ENCODE measurements at regions not wholly inside any gene's neighbourhood (a gene's known extent, or its start where the extent isn't known, plus 50 kb on each side); places are given as distances from the start of the nearest gene placed in this dataset.

DNA sequence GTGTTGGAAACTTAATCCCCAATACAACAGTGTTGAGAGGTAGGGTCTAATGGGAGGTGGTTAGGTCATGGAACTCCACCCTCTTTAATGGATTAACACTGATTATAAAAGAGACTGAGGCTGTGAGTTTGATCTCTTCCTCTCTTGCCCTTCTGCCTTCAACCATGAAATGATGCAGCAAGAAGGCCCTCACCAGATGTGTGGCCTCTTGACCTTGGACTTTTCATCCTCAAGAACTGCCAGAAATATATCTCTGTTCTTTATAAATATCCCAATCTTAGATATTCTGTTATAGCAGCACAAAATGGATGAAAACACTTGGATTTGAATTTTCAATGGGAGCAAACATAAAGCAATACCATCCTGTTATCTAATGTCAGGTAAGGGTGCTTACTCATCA lies 67.6 kb downstream of the NMUR2 start:
- DNase-seq (ENCODE audit: low spot score) = no peak
- Mint-ChIP-seq H3K4me3 (ENCODE audit: unreplicated experiment) (no peak overlapping the region), H3K9me3 (ENCODE audit: low read depth) (peaks cover 2% of the 10 kb centered on the region), H3K4me1 (ENCODE audit: low read depth) (no peaks in the 10 kb centered on the region), H3K27ac (ENCODE audit: unreplicated experiment) (no peak overlapping the region), H3K36me3 (ENCODE audit: low read depth) (no peaks in the 10 kb centered on the region), H3K27me3 (ENCODE audit: low read depth) (no peaks in the 10 kb centered on the region)
- TF ChIP-seq, protein P1, sequence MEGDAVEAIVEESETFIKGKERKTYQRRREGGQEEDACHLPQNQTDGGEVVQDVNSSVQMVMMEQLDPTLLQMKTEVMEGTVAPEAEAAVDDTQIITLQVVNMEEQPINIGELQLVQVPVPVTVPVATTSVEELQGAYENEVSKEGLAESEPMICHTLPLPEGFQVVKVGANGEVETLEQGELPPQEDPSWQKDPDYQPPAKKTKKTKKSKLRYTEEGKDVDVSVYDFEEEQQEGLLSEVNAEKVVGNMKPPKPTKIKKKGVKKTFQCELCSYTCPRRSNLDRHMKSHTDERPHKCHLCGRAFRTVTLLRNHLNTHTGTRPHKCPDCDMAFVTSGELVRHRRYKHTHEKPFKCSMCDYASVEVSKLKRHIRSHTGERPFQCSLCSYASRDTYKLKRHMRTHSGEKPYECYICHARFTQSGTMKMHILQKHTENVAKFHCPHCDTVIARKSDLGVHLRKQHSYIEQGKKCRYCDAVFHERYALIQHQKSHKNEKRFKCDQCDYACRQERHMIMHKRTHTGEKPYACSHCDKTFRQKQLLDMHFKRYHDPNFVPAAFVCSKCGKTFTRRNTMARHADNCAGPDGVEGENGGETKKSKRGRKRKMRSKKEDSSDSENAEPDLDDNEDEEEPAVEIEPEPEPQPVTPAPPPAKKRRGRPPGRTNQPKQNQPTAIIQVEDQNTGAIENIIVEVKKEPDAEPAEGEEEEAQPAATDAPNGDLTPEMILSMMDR (IDR thresholded peaks at IDR 0.05) = no peak

DNA sequence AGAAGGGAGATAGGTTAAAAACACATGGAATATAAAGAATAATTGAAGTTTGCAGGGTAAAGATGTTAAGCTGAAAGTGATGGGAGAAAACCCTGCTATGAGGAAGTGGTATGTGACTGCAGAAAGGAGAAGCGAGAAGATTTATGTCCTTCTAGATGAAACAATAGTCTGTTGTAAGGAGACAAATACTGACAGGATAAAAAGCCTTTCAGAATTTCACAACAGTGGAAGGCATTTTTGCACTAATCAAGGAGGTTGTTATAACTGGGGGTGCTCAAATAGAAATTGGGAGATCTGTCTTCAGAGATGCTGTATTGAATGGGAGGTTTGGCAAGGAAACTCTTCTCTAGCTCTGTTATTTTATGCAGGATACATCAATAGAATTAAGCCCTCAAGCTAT lies 69.6 kb downstream of the NMUR2 start:
- H3K36me3 Mint-ChIP-seq (ENCODE audit: low read depth) = no peaks in the 10 kb centered on the region
- no peak overlapping the region for H3K4me3 Mint-ChIP-seq (ENCODE audit: unreplicated experiment)
- DNase-seq (ENCODE audit: low spot score) = no peak
- H3K9me3 Mint-ChIP-seq (ENCODE audit: low read depth) = peaks cover 2% of the 10 kb centered on the region
- H3K27ac Mint-ChIP-seq (ENCODE audit: unreplicated experiment) = no peak overlapping the region
- no peaks in the 10 kb centered on the region for H3K4me1 Mint-ChIP-seq (ENCODE audit: low read depth)
- no peaks in the 10 kb centered on the region for H3K27me3 Mint-ChIP-seq (ENCODE audit: low read depth)
- TF ChIP-seq, protein P1 (IDR thresholded peaks at IDR 0.05) = no peak

DNA sequence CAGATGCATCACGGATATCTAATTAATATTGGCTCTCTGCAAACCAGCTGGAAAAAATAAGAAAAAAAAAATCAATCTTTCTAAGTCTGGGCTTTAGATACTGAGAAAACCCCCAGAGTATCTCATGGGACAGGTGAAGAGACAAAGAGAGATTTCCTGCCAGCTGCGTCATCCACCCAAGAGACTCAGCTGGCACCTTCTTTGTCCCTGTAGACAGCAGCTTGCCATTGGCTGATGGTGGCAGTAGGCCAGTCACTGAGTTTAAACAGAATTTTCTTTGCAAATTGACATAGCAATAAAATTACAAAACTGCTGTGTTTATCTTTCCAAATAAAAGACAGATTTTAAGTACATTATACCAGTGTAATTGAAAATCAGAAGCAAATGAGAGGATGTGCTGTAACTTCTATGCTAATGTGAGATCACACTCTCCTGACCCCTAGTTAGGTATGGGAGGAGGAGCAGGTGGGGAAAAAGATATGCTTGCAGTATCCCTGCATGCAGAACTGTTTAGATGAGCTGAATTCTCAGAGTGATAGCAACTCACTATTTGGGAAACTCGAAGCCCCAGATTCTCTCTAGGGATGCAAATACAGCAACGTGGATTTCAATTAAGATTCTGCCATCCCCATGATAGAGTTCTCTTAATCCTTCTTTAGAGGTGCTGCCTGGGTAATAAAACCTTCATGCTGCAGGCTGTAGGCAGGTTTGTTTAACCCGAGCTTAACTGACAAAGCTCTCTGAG lies 72.2 kb downstream of the NMUR2 start:
- Mint-ChIP-seq H3K4me3 (ENCODE audit: unreplicated experiment) (no peak overlapping the region), H3K27ac (ENCODE audit: unreplicated experiment) (no peak overlapping the region), H3K9me3 (ENCODE audit: low read depth) (no peaks in the 10 kb centered on the region), H3K27me3 (ENCODE audit: low read depth) (peaks cover 3% of the 10 kb centered on the region), H3K36me3 (ENCODE audit: low read depth) (no peaks in the 10 kb centered on the region), H3K4me1 (ENCODE audit: low read depth) (no peaks in the 10 kb centered on the region)
- TF ChIP-seq, protein P1 (IDR thresholded peaks at IDR 0.05) = no peak
- no peak for DNase-seq (ENCODE audit: low spot score)

DNA sequence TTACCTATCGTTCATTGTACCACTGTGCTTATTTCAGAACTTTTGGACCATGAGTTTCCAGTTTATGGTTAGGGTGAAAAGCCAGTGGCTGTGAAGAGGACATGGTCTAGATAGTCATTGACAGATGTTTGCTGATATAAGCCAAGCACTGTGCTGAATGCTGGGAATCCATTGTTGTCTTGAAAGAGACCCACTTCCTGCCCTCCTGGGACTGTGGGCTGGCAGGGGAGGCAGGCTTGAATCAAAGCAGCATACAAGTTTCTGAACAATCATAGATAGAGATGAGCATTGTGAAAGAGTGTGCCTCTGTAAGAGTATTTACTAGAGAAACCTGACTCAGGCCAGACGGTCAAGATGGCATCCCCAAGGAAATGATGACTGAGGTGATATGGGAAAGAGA lies 73.4 kb downstream of the NMUR2 start:
- H3K27me3 Mint-ChIP-seq (ENCODE audit: low read depth) = peaks cover 3% of the 10 kb centered on the region
- TF ChIP-seq, protein P1 (IDR thresholded peaks at IDR 0.05) = no peak
- peaks cover 4% of the 10 kb centered on the region for H3K9me3 Mint-ChIP-seq (ENCODE audit: low read depth)
- H3K4me1 Mint-ChIP-seq (ENCODE audit: low read depth) = no peaks in the 10 kb centered on the region
- DNase-seq (ENCODE audit: low spot score) = no peak
- no peaks in the 10 kb centered on the region for H3K36me3 Mint-ChIP-seq (ENCODE audit: low read depth)
- H3K27ac Mint-ChIP-seq (ENCODE audit: unreplicated experiment) = no peak overlapping the region
- no peak overlapping the region for H3K4me3 Mint-ChIP-seq (ENCODE audit: unreplicated experiment)

DNA sequence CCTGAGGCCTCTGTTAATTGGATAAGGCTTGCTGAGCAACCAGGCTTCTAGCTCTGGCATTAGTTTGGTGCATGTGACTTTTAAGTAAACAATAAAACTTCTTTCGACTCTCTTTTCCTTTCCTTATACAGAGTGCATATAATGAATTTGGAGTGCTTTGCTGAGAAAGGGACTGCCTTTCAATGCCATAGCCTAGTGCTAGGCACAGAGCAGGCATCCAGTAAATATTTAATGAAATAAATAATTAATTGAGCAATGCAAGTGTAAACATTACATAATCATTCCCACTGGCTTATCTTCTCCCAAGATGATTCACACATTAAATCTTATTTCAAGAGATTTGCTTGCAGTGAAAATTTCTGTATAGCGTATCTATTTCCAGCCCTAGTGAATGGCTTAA lies 74.1 kb downstream of the NMUR2 start:
- Mint-ChIP-seq H3K4me3 (ENCODE audit: unreplicated experiment) (no peak overlapping the region), H3K4me1 (ENCODE audit: low read depth) (no peaks in the 10 kb centered on the region), H3K36me3 (ENCODE audit: low read depth) (no peaks in the 10 kb centered on the region), H3K9me3 (ENCODE audit: low read depth) (peaks cover 7% of the 10 kb centered on the region), H3K27me3 (ENCODE audit: low read depth) (peaks cover 3% of the 10 kb centered on the region), H3K27ac (ENCODE audit: unreplicated experiment) (no peak overlapping the region)
- DNase-seq (ENCODE audit: low spot score) = no peak
- TF ChIP-seq, protein P1 (IDR thresholded peaks at IDR 0.05) = no peak

All from chondrocyte (in vitro differentiated cells).